Peyer's patch (tissue), 4 donors: ENCODE measurements at regions not wholly inside any gene's neighbourhood (a gene's known extent, or its start where the extent isn't known, plus 50 kb on each side); places are given as distances from the start of the nearest gene placed in this dataset.

Experiments
- DNase-seq, 3 donors: peaks; one replicate each; pipeline ENCODE4 v3.0.0-alpha.2; 2017 to 2019
- H3K27ac ChIP-seq, 4 donors: fragments of 200-600 bp; sonication (generic); one replicate each; pipeline ENCODE4 v1.5.1; 2016 to 2019
- H3K27me3 ChIP-seq, 2 donors: fragments of 200-600 bp; sonication (generic); one replicate each; pipeline ENCODE4 v1.5.1; 2019
- H3K36me3 ChIP-seq, 3 donors: fragments of 200-600 bp; sonication (generic); one replicate each; pipeline ENCODE4 v1.5.1; 2016 to 2019
- H3K4me1 ChIP-seq, 4 donors: fragments of 200-600 bp; sonication (generic); one replicate each; pipeline ENCODE4 v1.5.1; 2016 to 2019
- H3K4me3 ChIP-seq, 4 donors: fragments of 200-600 bp; sonication (generic); 1 replicate in 3 of 4; 2 replicates in 1 of 4; pipeline ENCODE4 v1.5.1; 2016 to 2019; ENCODE audit warnings: mild to moderate bottlenecking in 1 of 4
- H3K9me3 ChIP-seq, 4 donors: fragments of 200-600 bp; sonication (generic); one replicate each; pipeline ENCODE4 v1.5.1; 2016 to 2019; ENCODE audit warnings: mild to moderate bottlenecking in 1 of 4
- POLR2A ChIP-seq, 2 donors: fragments of 450-650 bp; IDR thresholded peaks; one replicate each; pipeline ENCODE4 v1.5.1; 2017; ENCODE audit warnings: antibody characterized with exemption in 2 of 2, mild to moderate bottlenecking in 2 of 2, moderate library complexity in 2 of 2
- TF ChIP-seq, protein P1 (sequence below), 6 experiments: fragments of 450-650 bp in 4 of 6; fragments of 200-600 bp in 2 of 6; sonication (generic) in 1 of 6; IDR thresholded peaks; one replicate each; pipeline ENCODE4 v1.5.1; 2017 to 2019; ENCODE audit warnings: antibody characterized with exemption in 6 of 6, mild to moderate bottlenecking in 3 of 6, moderate library complexity in 1 of 6

- no peak overlapping the region for H3K4me3 ChIP-seq
- DNase-seq = no peak
- TF ChIP-seq, protein P1, sequence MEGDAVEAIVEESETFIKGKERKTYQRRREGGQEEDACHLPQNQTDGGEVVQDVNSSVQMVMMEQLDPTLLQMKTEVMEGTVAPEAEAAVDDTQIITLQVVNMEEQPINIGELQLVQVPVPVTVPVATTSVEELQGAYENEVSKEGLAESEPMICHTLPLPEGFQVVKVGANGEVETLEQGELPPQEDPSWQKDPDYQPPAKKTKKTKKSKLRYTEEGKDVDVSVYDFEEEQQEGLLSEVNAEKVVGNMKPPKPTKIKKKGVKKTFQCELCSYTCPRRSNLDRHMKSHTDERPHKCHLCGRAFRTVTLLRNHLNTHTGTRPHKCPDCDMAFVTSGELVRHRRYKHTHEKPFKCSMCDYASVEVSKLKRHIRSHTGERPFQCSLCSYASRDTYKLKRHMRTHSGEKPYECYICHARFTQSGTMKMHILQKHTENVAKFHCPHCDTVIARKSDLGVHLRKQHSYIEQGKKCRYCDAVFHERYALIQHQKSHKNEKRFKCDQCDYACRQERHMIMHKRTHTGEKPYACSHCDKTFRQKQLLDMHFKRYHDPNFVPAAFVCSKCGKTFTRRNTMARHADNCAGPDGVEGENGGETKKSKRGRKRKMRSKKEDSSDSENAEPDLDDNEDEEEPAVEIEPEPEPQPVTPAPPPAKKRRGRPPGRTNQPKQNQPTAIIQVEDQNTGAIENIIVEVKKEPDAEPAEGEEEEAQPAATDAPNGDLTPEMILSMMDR (IDR thresholded peaks at IDR 0.05) = no peak
- TF ChIP-seq POLR2A (IDR thresholded peaks at IDR 0.05) = no peak
- H3K27ac ChIP-seq = no peak overlapping the region
- H3K27me3 ChIP-seq = no peaks in the 10 kb centered on the region
- H3K4me1 ChIP-seq = no peaks in the 10 kb centered on the region
- H3K9me3 ChIP-seq = no peaks in the 10 kb centered on the region
- H3K36me3 ChIP-seq = no peaks in the 10 kb centered on the region
Observed at GRCh38 chr6:71656121-71656520, 230.2 kb upstream of the RIMS1 start.

DNA sequence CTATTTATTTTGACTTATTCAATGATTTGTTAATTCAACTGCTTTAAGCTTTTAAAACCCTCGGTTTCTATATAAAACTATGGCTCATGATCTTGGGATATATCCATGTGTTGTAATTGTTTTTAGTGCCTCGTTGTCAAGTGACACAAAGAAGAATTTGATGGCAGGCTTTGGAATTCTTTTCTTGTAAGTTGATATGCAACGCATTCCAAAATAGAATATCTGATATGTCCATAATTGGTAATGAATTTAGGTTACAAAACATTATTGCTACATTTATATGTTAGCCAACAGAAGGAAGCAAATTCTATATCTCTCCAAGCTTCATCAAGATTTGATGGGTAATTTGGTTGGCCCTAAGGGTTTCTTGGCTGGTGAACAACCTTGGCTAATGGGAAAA is 220.4 kb upstream of the RIMS1 start:
- Histone ChIP-seq H3K9me3 (no peaks in the 10 kb centered on the region), H3K36me3 (no peaks in the 10 kb centered on the region), H3K27me3 (no peaks in the 10 kb centered on the region), H3K27ac (no peak overlapping the region), H3K4me1 (no peaks in the 10 kb centered on the region), H3K4me3 (no peak overlapping the region)
- DNase-seq = no peak
- TF ChIP-seq, protein P1 (IDR thresholded peaks at IDR 0.05) = no peak
- no peak for TF ChIP-seq POLR2A (IDR thresholded peaks at IDR 0.05)

DNA sequence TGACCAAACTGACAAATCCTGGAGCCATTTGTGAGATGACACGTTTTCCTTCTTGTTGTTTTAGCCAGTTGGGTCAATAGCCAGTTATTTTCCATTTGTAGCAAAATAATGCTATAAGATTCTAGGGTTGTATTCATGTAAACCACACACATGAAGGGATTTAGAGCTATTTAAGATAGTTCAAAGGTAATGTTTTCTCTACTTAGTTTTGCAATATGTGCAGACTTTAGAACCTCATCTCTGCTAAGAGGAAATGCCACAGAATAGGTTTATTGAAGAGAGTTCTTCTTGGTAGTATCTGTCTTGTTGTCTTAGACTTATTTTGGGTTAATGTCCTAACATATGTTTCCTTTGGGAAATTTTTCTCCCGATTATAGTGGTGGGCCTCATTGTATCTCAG is 213.5 kb upstream of the RIMS1 start:
- no peak for DNase-seq
- Histone ChIP-seq H3K4me3 (no peak overlapping the region), H3K36me3 (no peaks in the 10 kb centered on the region), H3K27ac (no peak overlapping the region), H3K27me3 (no peaks in the 10 kb centered on the region), H3K9me3 (no peaks in the 10 kb centered on the region), H3K4me1 (no peaks in the 10 kb centered on the region)
- TF ChIP-seq, protein P1 (IDR thresholded peaks at IDR 0.05) = no peak
- no peak for TF ChIP-seq POLR2A (IDR thresholded peaks at IDR 0.05)

DNA sequence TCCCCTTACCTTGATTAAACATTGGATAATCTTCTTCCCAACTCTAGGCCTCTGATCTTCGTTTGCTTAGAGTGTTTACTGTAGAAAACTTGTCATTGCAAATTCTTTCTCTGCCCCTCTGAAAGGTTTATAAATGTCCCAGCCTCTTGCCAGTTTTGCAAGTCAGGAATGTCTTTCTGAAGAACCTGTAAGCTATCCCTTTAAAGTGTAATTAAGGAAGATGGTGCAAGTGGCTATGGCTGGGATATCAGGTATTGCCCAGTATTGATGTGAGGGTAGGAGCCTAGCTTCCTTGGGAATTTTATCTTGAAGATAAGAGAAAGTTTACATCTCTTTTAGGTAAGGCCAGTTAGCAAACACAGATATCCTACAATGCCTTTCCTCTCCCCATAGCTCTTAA is 211.0 kb upstream of the RIMS1 start:
- no peak overlapping the region for H3K4me3 ChIP-seq
- no peak for TF ChIP-seq POLR2A (IDR thresholded peaks at IDR 0.05)
- TF ChIP-seq, protein P1 (IDR thresholded peaks at IDR 0.05) = no peak
- H3K27me3 ChIP-seq = no peaks in the 10 kb centered on the region
- no peak overlapping the region for H3K27ac ChIP-seq
- no peaks in the 10 kb centered on the region for H3K36me3 ChIP-seq
- H3K4me1 ChIP-seq = no peaks in the 10 kb centered on the region
- H3K9me3 ChIP-seq = no peaks in the 10 kb centered on the region
- no peak for DNase-seq

GRCh38 chr6:71676298-71676697 is 210.1 kb upstream of the RIMS1 start:
- Histone ChIP-seq H3K27me3 (no peaks in the 10 kb centered on the region), H3K36me3 (no peaks in the 10 kb centered on the region), H3K9me3 (no peaks in the 10 kb centered on the region), H3K4me3 (no peak overlapping the region), H3K4me1 (no peaks in the 10 kb centered on the region), H3K27ac (no peak overlapping the region)
- no peak for TF ChIP-seq POLR2A (IDR thresholded peaks at IDR 0.05)
- TF ChIP-seq, protein P1 (IDR thresholded peaks at IDR 0.05) = no peak
- DNase-seq = no peak

DNA sequence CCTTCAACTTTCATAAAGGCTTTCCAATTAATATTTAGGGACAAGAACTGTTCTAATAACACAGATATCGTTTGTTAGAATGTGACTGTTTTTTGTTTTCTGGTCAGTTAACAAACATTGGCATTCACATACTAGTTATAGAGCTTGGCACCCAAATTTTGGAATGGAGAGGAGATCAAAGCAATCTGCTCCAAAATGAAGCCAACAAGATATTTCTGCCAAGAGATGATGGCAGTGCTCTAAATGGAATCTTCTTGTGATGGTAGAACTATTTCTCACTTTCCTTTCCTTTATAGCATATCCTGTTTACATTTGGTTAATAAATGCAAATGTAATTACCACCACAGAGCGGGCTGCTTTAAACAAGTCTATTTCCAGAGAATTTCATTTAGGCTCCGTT is 208.3 kb upstream of the RIMS1 start:
- no peaks in the 10 kb centered on the region for H3K27me3 ChIP-seq
- no peak for TF ChIP-seq POLR2A (IDR thresholded peaks at IDR 0.05)
- TF ChIP-seq, protein P1 (IDR thresholded peaks at IDR 0.05) = no peak

More for the DNA sequence above, 208.3 kb upstream of the RIMS1 start:
- Histone ChIP-seq H3K4me1 (no peaks in the 10 kb centered on the region), H3K4me3 (no peak overlapping the region), H3K36me3 (no peaks in the 10 kb centered on the region), H3K27ac (no peak overlapping the region), H3K9me3 (no peaks in the 10 kb centered on the region)
- no peak for DNase-seq
